ENCODE measurements at regions not wholly inside any gene's neighbourhood (a gene's known extent, or its start where the extent isn't known, plus 50 kb on each side); places are given as distances from the start of the nearest gene placed in this dataset.

DNA sequence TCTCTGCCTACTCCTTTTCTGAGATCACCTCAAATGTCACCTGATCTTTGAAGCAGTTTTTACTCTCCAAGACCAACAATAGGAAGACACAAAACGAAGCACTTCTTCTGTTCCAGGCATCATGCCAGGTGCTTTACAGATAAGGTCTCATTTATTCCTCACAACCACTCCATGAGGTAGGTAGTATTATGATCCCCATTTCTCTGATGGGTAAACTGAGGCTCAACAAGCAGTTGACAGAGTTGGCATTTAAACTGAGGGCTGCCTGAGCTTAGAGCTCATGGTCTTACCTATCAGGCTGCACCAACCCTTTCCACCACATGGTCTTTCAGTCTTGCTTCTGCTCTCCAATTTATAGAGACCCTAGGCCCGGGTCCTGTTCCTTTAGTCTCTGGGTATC lies 147.2 kb upstream of the JUN start:
- no peak for TF ChIP-seq POLR2AphosphoS5 (IDR thresholded peaks at IDR 0.05; ENCODE audit: low read depth, low read length)
- TF ChIP-seq TAF1 (IDR thresholded peaks at IDR 0.05; ENCODE audit: borderline replicate concordance, insufficient read depth, low read length): no peak
- TF ChIP-seq, protein P1, sequence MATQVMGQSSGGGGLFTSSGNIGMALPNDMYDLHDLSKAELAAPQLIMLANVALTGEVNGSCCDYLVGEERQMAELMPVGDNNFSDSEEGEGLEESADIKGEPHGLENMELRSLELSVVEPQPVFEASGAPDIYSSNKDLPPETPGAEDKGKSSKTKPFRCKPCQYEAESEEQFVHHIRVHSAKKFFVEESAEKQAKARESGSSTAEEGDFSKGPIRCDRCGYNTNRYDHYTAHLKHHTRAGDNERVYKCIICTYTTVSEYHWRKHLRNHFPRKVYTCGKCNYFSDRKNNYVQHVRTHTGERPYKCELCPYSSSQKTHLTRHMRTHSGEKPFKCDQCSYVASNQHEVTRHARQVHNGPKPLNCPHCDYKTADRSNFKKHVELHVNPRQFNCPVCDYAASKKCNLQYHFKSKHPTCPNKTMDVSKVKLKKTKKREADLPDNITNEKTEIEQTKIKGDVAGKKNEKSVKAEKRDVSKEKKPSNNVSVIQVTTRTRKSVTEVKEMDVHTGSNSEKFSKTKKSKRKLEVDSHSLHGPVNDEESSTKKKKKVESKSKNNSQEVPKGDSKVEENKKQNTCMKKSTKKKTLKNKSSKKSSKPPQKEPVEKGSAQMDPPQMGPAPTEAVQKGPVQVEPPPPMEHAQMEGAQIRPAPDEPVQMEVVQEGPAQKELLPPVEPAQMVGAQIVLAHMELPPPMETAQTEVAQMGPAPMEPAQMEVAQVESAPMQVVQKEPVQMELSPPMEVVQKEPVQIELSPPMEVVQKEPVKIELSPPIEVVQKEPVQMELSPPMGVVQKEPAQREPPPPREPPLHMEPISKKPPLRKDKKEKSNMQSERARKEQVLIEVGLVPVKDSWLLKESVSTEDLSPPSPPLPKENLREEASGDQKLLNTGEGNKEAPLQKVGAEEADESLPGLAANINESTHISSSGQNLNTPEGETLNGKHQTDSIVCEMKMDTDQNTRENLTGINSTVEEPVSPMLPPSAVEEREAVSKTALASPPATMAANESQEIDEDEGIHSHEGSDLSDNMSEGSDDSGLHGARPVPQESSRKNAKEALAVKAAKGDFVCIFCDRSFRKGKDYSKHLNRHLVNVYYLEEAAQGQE (IDR thresholded peaks at IDR 0.05; ENCODE audit: insufficient read depth in 1 of 2, low read depth in 2 of 2, low read length in 2 of 2): no peak
- no peak for TF ChIP-seq SIN3A (IDR thresholded peaks at IDR 0.05; ENCODE audit: borderline replicate concordance, insufficient read depth, low read length)

Measured in PFSK-1 (cell line).